ENCODE measurements at regions not wholly inside any gene's neighbourhood (a gene's known extent, or its start where the extent isn't known, plus 50 kb on each side); places are given as distances from the start of the nearest gene placed in this dataset.

- no peak for TF ChIP-seq EZH2phosphoT487 (IDR thresholded peaks at IDR 0.05; ENCODE audit: low read length)
- TF ChIP-seq EZH2 (optimal IDR thresholded peaks at IDR 0.05; ENCODE audit: low read depth, low read length) = no peak
- no peak for TF ChIP-seq CTCF (IDR thresholded peaks at IDR 0.05; ENCODE audit: low read length)
- Histone ChIP-seq H3K4me2 (ENCODE audit: low read depth, low read length) (no peak overlapping the region), H2AFZ (ENCODE audit: low read length) (no peak overlapping the region)
Measured at GRCh38 chr11:110777775-110778174, 65.5 kb upstream of the ARHGAP20 start.

GRCh38 chr11:110776081-110776480 lies 63.8 kb upstream of the ARHGAP20 start:
- Histone ChIP-seq H2AFZ (ENCODE audit: low read length) (no peak overlapping the region), H3K27ac (ENCODE audit: low read length) (no peak overlapping the region), H3K79me2 (ENCODE audit: low read length) (no peaks in the 10 kb centered on the region), H3K4me3 (ENCODE audit: low read length) (no peak overlapping the region), H3K4me2 (ENCODE audit: low read depth, low read length) (no peak overlapping the region), H3K4me1 (ENCODE audit: low read length) (no peaks in the 10 kb centered on the region), H4K20me1 (ENCODE audit: insufficient read depth, low read length) (no peaks in the 10 kb centered on the region), H3K9me2 (replicated peaks; ENCODE audit: insufficient read depth, low read length) (no peaks in the 10 kb centered on the region), H3F3A (ENCODE audit: insufficient read depth, low read length) (no peaks in the 10 kb centered on the region), H3K9ac (ENCODE audit: low read length) (no peak overlapping the region), H3K36me3 (replicated peaks; ENCODE audit: insufficient read depth, low read length) (no peaks in the 10 kb centered on the region), H3K9me3 (replicated peaks; ENCODE audit: insufficient read depth, low read length) (no peaks in the 10 kb centered on the region), H3K27me3 (replicated peaks; ENCODE audit: insufficient read depth, low read length) (no peaks in the 10 kb centered on the region)
- no peak for DNase-seq
- no peak for TF ChIP-seq CTCF (IDR thresholded peaks at IDR 0.05; ENCODE audit: low read length)
- no peak for TF ChIP-seq EZH2 (optimal IDR thresholded peaks at IDR 0.05; ENCODE audit: low read depth, low read length)
- no peak for TF ChIP-seq EZH2phosphoT487 (IDR thresholded peaks at IDR 0.05; ENCODE audit: low read length)

More at GRCh38 chr11:110777775-110778174, 65.5 kb upstream of the ARHGAP20 start:
- no peaks in the 10 kb centered on the region for H3K4me1 ChIP-seq (ENCODE audit: low read length)
- H3K9me2 ChIP-seq (replicated peaks; ENCODE audit: insufficient read depth, low read length) = no peaks in the 10 kb centered on the region
- no peak overlapping the region for H3K9ac ChIP-seq (ENCODE audit: low read length)
- H3K4me3 ChIP-seq (ENCODE audit: low read length) = no peak overlapping the region
- H3K79me2 ChIP-seq (ENCODE audit: low read length) = no peaks in the 10 kb centered on the region
- H3K27me3 ChIP-seq (replicated peaks; ENCODE audit: insufficient read depth, low read length) = no peaks in the 10 kb centered on the region
- no peaks in the 10 kb centered on the region for H4K20me1 ChIP-seq (ENCODE audit: insufficient read depth, low read length)
- H3K9me3 ChIP-seq (replicated peaks; ENCODE audit: insufficient read depth, low read length) = no peaks in the 10 kb centered on the region
- H3K36me3 ChIP-seq (replicated peaks; ENCODE audit: insufficient read depth, low read length) = no peaks in the 10 kb centered on the region
- H3K27ac ChIP-seq (ENCODE audit: low read length) = no peak overlapping the region
- no peak for DNase-seq
- no peaks in the 10 kb centered on the region for H3F3A ChIP-seq (ENCODE audit: insufficient read depth, low read length)

GRCh38 chr11:110774138-110775014 lies 62.1 kb upstream of the ARHGAP20 start:
- no peaks in the 10 kb centered on the region for H3K9me3 ChIP-seq (replicated peaks; ENCODE audit: insufficient read depth, low read length)
- DNase-seq = no peak
- no peak for TF ChIP-seq CTCF (IDR thresholded peaks at IDR 0.05; ENCODE audit: low read length)
- no peak for TF ChIP-seq EZH2 (optimal IDR thresholded peaks at IDR 0.05; ENCODE audit: low read depth, low read length)
- TF ChIP-seq EZH2phosphoT487 (IDR thresholded peaks at IDR 0.05; ENCODE audit: low read length) = no peak
- H3K79me2 ChIP-seq (ENCODE audit: low read length) = no peaks in the 10 kb centered on the region
- no peak overlapping the region for H3K4me2 ChIP-seq (ENCODE audit: low read depth, low read length)
- H3K4me1 ChIP-seq (ENCODE audit: low read length) = no peaks in the 10 kb centered on the region
- H3K27ac ChIP-seq (ENCODE audit: low read length) = no peak overlapping the region
- no peaks in the 10 kb centered on the region for H3K36me3 ChIP-seq (replicated peaks; ENCODE audit: insufficient read depth, low read length)
- no peak overlapping the region for H3K4me3 ChIP-seq (ENCODE audit: low read length)
- H4K20me1 ChIP-seq (ENCODE audit: insufficient read depth, low read length) = no peaks in the 10 kb centered on the region
- no peaks in the 10 kb centered on the region for H3K27me3 ChIP-seq (replicated peaks; ENCODE audit: insufficient read depth, low read length)
- no peak overlapping the region for H2AFZ ChIP-seq (ENCODE audit: low read length)
- H3K9ac ChIP-seq (ENCODE audit: low read length) = no peak overlapping the region
- no peaks in the 10 kb centered on the region for H3F3A ChIP-seq (ENCODE audit: insufficient read depth, low read length)
- no peaks in the 10 kb centered on the region for H3K9me2 ChIP-seq (replicated peaks; ENCODE audit: insufficient read depth, low read length)

All from MM.1S (cell line).